Pulmonary artery endothelial cell (primary cell): ENCODE measurements at regions not wholly inside any gene's neighbourhood (a gene's known extent, or its start where the extent isn't known, plus 50 kb on each side); places are given as distances from the start of the nearest gene placed in this dataset.

Source experiments
- DNase-seq: peaks from one replicate; pipeline ENCODE4 v3.0.0-alpha.2; 2011; ENCODE audit warnings: low read depth, low spot score

- no peak for DNase-seq
Measured at GRCh38 chr9:118569148-118569547, 800.1 kb downstream of the BRINP1 start.

- DNase-seq, result no peak
Measured at GRCh38 chr9:118570066-118570465, 799.2 kb downstream of the BRINP1 start.

- DNase-seq, result no peak
Measured at GRCh38 chr9:118575341-118576070, 793.7 kb downstream of the BRINP1 start.

GRCh38 chr9:118577121-118577520, 792.1 kb downstream of the BRINP1 start:
- DNase-seq, result peak; percentile 50

GRCh38 chr9:118578467-118578866, 790.8 kb downstream of the BRINP1 start:
- peak; percentile 11 for DNase-seq

- no peak for DNase-seq
Measured at GRCh38 chr9:118583414-118583813, 785.8 kb downstream of the BRINP1 start.

GRCh38 chr9:118586978-118587377, 782.3 kb downstream of the BRINP1 start:
- no peak for DNase-seq

GRCh38 chr9:118594428-118594827, 774.8 kb downstream of the BRINP1 start:
- no peak for DNase-seq

GRCh38 chr9:118595719-118596305, 773.4 kb downstream of the BRINP1 start:
- DNase-seq, result no peak

GRCh38 chr9:118596374-118597015, 772.7 kb downstream of the BRINP1 start:
- no peak for DNase-seq

GRCh38 chr9:118606668-118607067, 762.6 kb downstream of the BRINP1 start:
- no peak for DNase-seq

GRCh38 chr9:118609355-118610044, 759.7 kb downstream of the BRINP1 start:
- DNase-seq, result no peak

- no peak for DNase-seq
Measured at GRCh38 chr9:118612201-118612600, 757.0 kb downstream of the BRINP1 start.

GRCh38 chr9:118613996-118614395, 755.2 kb downstream of the BRINP1 start:
- no peak for DNase-seq

GRCh38 chr9:118618084-118618483, 751.2 kb downstream of the BRINP1 start:
- DNase-seq, result no peak

GRCh38 chr9:118618849-118619248, 750.4 kb downstream of the BRINP1 start:
- no peak for DNase-seq

- DNase-seq, result no peak
Measured at GRCh38 chr9:118624608-118625007, 744.6 kb downstream of the BRINP1 start.

GRCh38 chr9:118630079-118630478, 739.2 kb downstream of the BRINP1 start:
- DNase-seq, result no peak

GRCh38 chr9:118630931-118631595, 738.2 kb downstream of the BRINP1 start:
- DNase-seq, result no peak

GRCh38 chr9:118631956-118632355, 737.3 kb downstream of the BRINP1 start:
- no peak for DNase-seq

- DNase-seq, result no peak
Measured at GRCh38 chr9:118635416-118635815, 733.8 kb downstream of the BRINP1 start.

GRCh38 chr9:118637681-118638080, 731.6 kb downstream of the BRINP1 start:
- no peak for DNase-seq
